CD4-positive, alpha-beta T cell treated with Interleukin-4 for 1 hour (primary cell): ENCODE measurements at regions not wholly inside any gene's neighbourhood (a gene's known extent, or its start where the extent isn't known, plus 50 kb on each side); places are given as distances from the start of the nearest gene placed in this dataset.
A peak's percentile ranks its signal among the peaks of the same experiment; 100 is the strongest.
"Not testable (repeated sequence)": the region's sequence is repeated elsewhere in the genome, so short reads cannot be mapped to it uniquely, and the experiment has no call there.

Source experiments
- DNase-seq, 2 donors: peaks; one replicate each; pipeline ENCODE4 v3.0.0-alpha.2; 2020 to 2022

GRCh38 chr6:153392156-153392555 is 261.1 kb upstream of the RGS17 start:
- DNase-seq: no peak

GRCh38 chr6:153373869-153374268 is 242.8 kb upstream of the RGS17 start:
- DNase-seq: no peak

- DNase-seq: no peak
These were observed 237.0 kb upstream of the RGS17 start for GRCh38 chr6:153368131-153368530.

GRCh38 chr6:153367021-153367420 is 235.9 kb upstream of the RGS17 start:
- no peak for DNase-seq

GRCh38 chr6:153357391-153357790 is 226.3 kb upstream of the RGS17 start:
- DNase-seq: no peak

GRCh38 chr6:153340568-153340967 is 209.5 kb upstream of the RGS17 start:
- no peak for DNase-seq

GRCh38 chr6:153334121-153334520 is 203.0 kb upstream of the RGS17 start:
- no peak for DNase-seq

GRCh38 chr6:153331221-153331620 is 200.1 kb upstream of the RGS17 start:
- not testable (repeated sequence) for DNase-seq

GRCh38 chr6:153328194-153328593 is 197.1 kb upstream of the RGS17 start:
- DNase-seq: no peak

GRCh38 chr6:153325661-153326060 is 194.6 kb upstream of the RGS17 start:
- DNase-seq: no peak

- DNase-seq: peak; percentile 1 to 16
These were observed 181.6 kb upstream of the RGS17 start for GRCh38 chr6:153312634-153313033.

- DNase-seq: no peak
These were observed 178.6 kb upstream of the RGS17 start for GRCh38 chr6:153309651-153310050.

- no peak for DNase-seq
These were observed 171.1 kb upstream of the RGS17 start for GRCh38 chr6:153302133-153302532.

- no peak for DNase-seq
These were observed 170.5 kb upstream of the RGS17 start for GRCh38 chr6:153301602-153302001.

- DNase-seq: not testable (repeated sequence)
These were observed 151.4 kb upstream of the RGS17 start for GRCh38 chr6:153282456-153282855.

GRCh38 chr6:153275997-153276396 is 144.9 kb upstream of the RGS17 start:
- no peak for DNase-seq

GRCh38 chr6:153272201-153272980 is 141.3 kb upstream of the RGS17 start:
- DNase-seq: no peak

GRCh38 chr6:153263489-153263888 is 132.4 kb upstream of the RGS17 start:
- no peak for DNase-seq

- DNase-seq: no peak
These were observed 120.2 kb upstream of the RGS17 start for GRCh38 chr6:153251326-153251725.

GRCh38 chr6:153237670-153238069 is 106.6 kb upstream of the RGS17 start:
- no peak for DNase-seq

- no peak for DNase-seq
These were observed 100.1 kb upstream of the RGS17 start for GRCh38 chr6:153231048-153231646.

- no peak for DNase-seq
These were observed 87.2 kb upstream of the RGS17 start for GRCh38 chr6:153218184-153218792.

- DNase-seq: no peak
These were observed 85.7 kb upstream of the RGS17 start for GRCh38 chr6:153216789-153217188.

GRCh38 chr6:153215242-153215641 is 84.2 kb upstream of the RGS17 start:
- no peak for DNase-seq
